HG03460 (cell line): ENCODE measurements at regions not wholly inside any gene's neighbourhood (a gene's known extent, or its start where the extent isn't known, plus 50 kb on each side); places are given as distances from the start of the nearest gene placed in this dataset.

Source experiments
- ATAC-seq: cut with Tn5 transposase; IDR thresholded peaks from one replicate; pipeline ENCODE4 v1.9.1; 2021; ENCODE audit not compliant: unreplicated experiment

- ATAC-seq, result no peak
Observed at GRCh38 chr1:208825300-208825699, 581.1 kb upstream of the PLXNA2 start.

- ATAC-seq, result no peak
Observed at GRCh38 chr1:208829595-208829994, 585.4 kb upstream of the PLXNA2 start.

GRCh38 chr1:208834381-208835096, 590.4 kb upstream of the PLXNA2 start:
- ATAC-seq, result no peak

- ATAC-seq, result no peak
Observed at GRCh38 chr1:208835097-208835463, 590.9 kb upstream of the PLXNA2 start.

GRCh38 chr1:208835781-208836180, 591.6 kb upstream of the PLXNA2 start:
- ATAC-seq, result no peak

- no peak for ATAC-seq
Observed at GRCh38 chr1:208837242-208837641, 593.1 kb upstream of the PLXNA2 start.

- no peak for ATAC-seq
Observed at GRCh38 chr1:208841436-208841835, 597.3 kb upstream of the PLXNA2 start.

- ATAC-seq, result no peak
Observed at GRCh38 chr1:208842451-208842850, 598.3 kb upstream of the PLXNA2 start.

GRCh38 chr1:208844158-208844557, 600.0 kb upstream of the PLXNA2 start:
- ATAC-seq, result no peak

- no peak for ATAC-seq
Observed at GRCh38 chr1:208848854-208849253, 604.7 kb upstream of the PLXNA2 start.

GRCh38 chr1:208850442-208850841, 606.3 kb upstream of the PLXNA2 start:
- ATAC-seq, result no peak

GRCh38 chr1:208851366-208851765, 607.2 kb upstream of the PLXNA2 start:
- ATAC-seq, result no peak

- no peak for ATAC-seq
Observed at GRCh38 chr1:208852911-208853310, 608.7 kb upstream of the PLXNA2 start.

GRCh38 chr1:208855403-208855802, 611.2 kb upstream of the PLXNA2 start:
- peak; percentile 68 for ATAC-seq

GRCh38 chr1:208857465-208857864, 613.3 kb upstream of the PLXNA2 start:
- ATAC-seq, result no peak

GRCh38 chr1:208858738-208859137, 614.6 kb upstream of the PLXNA2 start:
- ATAC-seq, result no peak

- ATAC-seq, result no peak
Observed at GRCh38 chr1:208864366-208864965, 620.3 kb upstream of the PLXNA2 start.

- ATAC-seq, result no peak
Observed at GRCh38 chr1:208866386-208866955, 622.3 kb upstream of the PLXNA2 start.

GRCh38 chr1:208868554-208868953, 624.4 kb upstream of the PLXNA2 start:
- ATAC-seq, result no peak

- ATAC-seq, result no peak
Observed at GRCh38 chr1:208874915-208875314, 630.7 kb upstream of the PLXNA2 start.

GRCh38 chr1:208879022-208879421, 634.8 kb upstream of the PLXNA2 start:
- no peak for ATAC-seq

- no peak for ATAC-seq
Observed at GRCh38 chr1:208880433-208881100, 636.4 kb upstream of the PLXNA2 start.
